ENCODE measurements at regions not wholly inside any gene's neighbourhood (a gene's known extent, or its start where the extent isn't known, plus 50 kb on each side); places are given as distances from the start of the nearest gene placed in this dataset.

GRCh38 chr17:55584055-55584685, 72.9 kb upstream of the SMIM36 start:
- peak; percentile 61 for DNase-seq (ENCODE audit: low read depth)

GRCh38 chr17:55582897-55583296, 71.6 kb upstream of the SMIM36 start:
- DNase-seq (ENCODE audit: low read depth): peak; percentile 11

GRCh38 chr17:55580596-55581133, 69.4 kb upstream of the SMIM36 start:
- peak; percentile 9 for DNase-seq (ENCODE audit: low read depth)

- DNase-seq (ENCODE audit: low read depth): peak; percentile 66
These were observed 66.4 kb upstream of the SMIM36 start for GRCh38 chr17:55577687-55578086.

GRCh38 chr17:55576996-55577586, 65.8 kb upstream of the SMIM36 start:
- peak; percentile 71 for DNase-seq (ENCODE audit: low read depth)

GRCh38 chr17:55576237-55576995, 65.2 kb upstream of the SMIM36 start:
- peak; percentile 74 for DNase-seq (ENCODE audit: low read depth)

- no peak for DNase-seq (ENCODE audit: low read depth)
These were observed 63.9 kb upstream of the SMIM36 start for GRCh38 chr17:55575058-55575636.

- no peak for DNase-seq (ENCODE audit: low read depth)
These were observed 61.3 kb upstream of the SMIM36 start for GRCh38 chr17:55572599-55572998.

- no peak for DNase-seq (ENCODE audit: low read depth)
These were observed 60.9 kb upstream of the SMIM36 start for GRCh38 chr17:55572139-55572538.

GRCh38 chr17:55571095-55571494, 59.8 kb upstream of the SMIM36 start:
- no peak for DNase-seq (ENCODE audit: low read depth)

GRCh38 chr17:55570391-55570790, 59.1 kb upstream of the SMIM36 start:
- peak; percentile 21 for DNase-seq (ENCODE audit: low read depth)

- DNase-seq (ENCODE audit: low read depth): no peak
These were observed 56.3 kb upstream of the SMIM36 start for GRCh38 chr17:55567240-55568214.

- no peak for DNase-seq (ENCODE audit: low read depth)
These were observed 52.8 kb upstream of the SMIM36 start for GRCh38 chr17:55564081-55564480.

GRCh38 chr17:55563363-55563762, 52.1 kb upstream of the SMIM36 start:
- DNase-seq (ENCODE audit: low read depth): no peak

- DNase-seq (ENCODE audit: low read depth): no peak
These were observed 50.8 kb upstream of the SMIM36 start for GRCh38 chr17:55561973-55562495.

GRCh38 chr17:55561316-55561972, 50.2 kb upstream of the SMIM36 start:
- no peak for DNase-seq (ENCODE audit: low read depth)
